H9 (cell line): ENCODE measurements at regions not wholly inside any gene's neighbourhood (a gene's known extent, or its start where the extent isn't known, plus 50 kb on each side); places are given as distances from the start of the nearest gene placed in this dataset.

Source experiments
- DNase-seq: peaks from one replicate; pipeline ENCODE4 v3.0.0-alpha.2; 2017
- H2AFZ ChIP-seq: one replicate; pipeline ENCODE4 v1.6.1; 2013; ENCODE audit warnings: mild to moderate bottlenecking, low read length, control low read depth, moderate library complexity
- H2AK5ac ChIP-seq: 2 replicates; pipeline ENCODE4 v1.6.1; 2013; ENCODE audit warnings: low read length, control low read depth, mixed read lengths; ENCODE audit not compliant: insufficient read length
- H2BK120ac ChIP-seq: one replicate; pipeline ENCODE4 v1.6.1; 2013; ENCODE audit warnings: low read depth, mild to moderate bottlenecking, low read length, control low read depth, inconsistent platforms; ENCODE audit not compliant: poor library complexity, severe bottlenecking
- H2BK12ac ChIP-seq: 2 replicates; pipeline ENCODE4 v1.6.1; 2013; ENCODE audit warnings: low read length, control low read depth, mixed read lengths, low read depth; ENCODE audit not compliant: insufficient read length
- H2BK15ac ChIP-seq: 2 replicates; pipeline ENCODE4 v1.6.1; 2013; ENCODE audit warnings: low read depth, low read length, control low read depth
- H2BK20ac ChIP-seq: one replicate; pipeline ENCODE4 v1.6.1; 2013; ENCODE audit warnings: low read depth, mild to moderate bottlenecking, low read length, control low read depth, inconsistent platforms; ENCODE audit not compliant: poor library complexity, severe bottlenecking
- H2BK5ac ChIP-seq: 2 replicates; pipeline ENCODE4 v1.6.1; 2013; ENCODE audit warnings: low read length, control low read depth, mixed read lengths; ENCODE audit not compliant: insufficient read length
- H3K14ac ChIP-seq: 2 replicates; pipeline ENCODE4 v1.6.1; 2013; ENCODE audit warnings: low read length, control low read depth; ENCODE audit not compliant: insufficient read depth
- H3K18ac ChIP-seq: 2 replicates; pipeline ENCODE4 v1.6.1; 2013; ENCODE audit warnings: low read depth, mild to moderate bottlenecking, mixed read lengths, low read length, control low read depth; ENCODE audit not compliant: insufficient read length
- H3K23ac ChIP-seq: 2 replicates; pipeline ENCODE4 v1.6.1; 2013; ENCODE audit warnings: low read length, control low read depth, mixed read lengths, low read depth; ENCODE audit not compliant: insufficient read length
- H3K23me2 ChIP-seq: 2 replicates; pipeline ENCODE4 v1.6.1; 2013; ENCODE audit warnings: low read depth, mild to moderate bottlenecking, mixed read lengths, low read length, control low read depth; ENCODE audit not compliant: insufficient read length, poor library complexity, severe bottlenecking
- H3K27ac ChIP-seq: 2 replicates; pipeline ENCODE4 v1.5.1; 2013; ENCODE audit warnings: low read length, control low read depth, mixed read lengths, low read depth; ENCODE audit not compliant: insufficient read length
- H3K27me3 ChIP-seq: 2 replicates; pipeline ENCODE4 v1.6.1; 2013; ENCODE audit warnings: low read length, control low read depth, inconsistent platforms; ENCODE audit not compliant: insufficient read depth
- H3K4ac ChIP-seq: 2 replicates; pipeline ENCODE4 v1.6.1; 2013; ENCODE audit warnings: low read depth, mild to moderate bottlenecking, control low read depth, inconsistent platforms, low read length, moderate library complexity
- H3K4me1 ChIP-seq: 2 replicates; pipeline ENCODE4 v1.6.1; 2013; ENCODE audit warnings: low read length, control low read depth, inconsistent platforms; ENCODE audit not compliant: insufficient read depth
- H3K4me2 ChIP-seq: 2 replicates; pipeline ENCODE4 v1.6.1; 2013; ENCODE audit warnings: low read length, control low read depth, mixed read lengths; ENCODE audit not compliant: insufficient read length, insufficient read depth
- H3K56ac ChIP-seq: 2 replicates; pipeline ENCODE4 v1.6.1; 2013; ENCODE audit warnings: low read depth, mild to moderate bottlenecking, mixed read lengths, low read length, control low read depth; ENCODE audit not compliant: insufficient read length
- H3K79me1 ChIP-seq: 2 replicates; pipeline ENCODE4 v1.6.1; 2013; ENCODE audit warnings: low read depth, mild to moderate bottlenecking, moderate library complexity, low read length, control low read depth, inconsistent platforms; ENCODE audit not compliant: insufficient read depth, poor library complexity, severe bottlenecking
- H3K79me2 ChIP-seq: 2 replicates; pipeline ENCODE4 v1.6.1; 2013; ENCODE audit warnings: low read length, control low read depth, inconsistent platforms; ENCODE audit not compliant: insufficient read depth
- H3K9ac ChIP-seq: 2 replicates; pipeline ENCODE4 v1.6.1; 2013; ENCODE audit warnings: low read length, control low read depth, mixed read lengths; ENCODE audit not compliant: insufficient read length; ENCODE audit errors: extremely low read depth
- H3K9me3 ChIP-seq: one replicate; pipeline ENCODE4 v1.6.1; 2013; ENCODE audit warnings: low read depth, low read length, inconsistent platforms; ENCODE audit not compliant: control insufficient read depth
- H3T11ph ChIP-seq: one replicate; pipeline ENCODE4 v1.6.1; 2013; ENCODE audit warnings: mild to moderate bottlenecking, low read length, control low read depth, inconsistent platforms
- H4K20me1 ChIP-seq: one replicate; pipeline ENCODE4 v1.6.1; 2013; ENCODE audit not compliant: control insufficient read depth, insufficient read length, insufficient read depth
- H4K5ac ChIP-seq: 2 replicates; pipeline ENCODE4 v1.6.1; 2013; ENCODE audit warnings: low read depth, mild to moderate bottlenecking, mixed read lengths, low read length, control low read depth; ENCODE audit not compliant: insufficient read length
- H4K8ac ChIP-seq: replicated peaks from 2 replicates; pipeline ENCODE4 v1.6.1; 2013; ENCODE audit warnings: low read length, control low read depth, mixed read lengths, low read depth; ENCODE audit not compliant: insufficient read length
- H4K91ac ChIP-seq: 2 replicates; pipeline ENCODE4 v1.6.1; 2013; ENCODE audit warnings: low read depth, mild to moderate bottlenecking, moderate library complexity, mixed read lengths, low read length, control low read depth; ENCODE audit not compliant: insufficient read length
- H3K27ac Mint-ChIP-seq, 3 experiments: 2 replicates in 2 of 3; 3 replicates in 1 of 3; pipeline ENCODE4 v1.8.0; 2020 to 2021; ENCODE audit warnings: mixed read lengths in 3 of 3, mild to moderate bottlenecking in 1 of 3, moderate library complexity in 1 of 3
- H3K27me3 Mint-ChIP-seq: 2 replicates; pipeline ENCODE4 v1.8.0; 2021; ENCODE audit warnings: low read depth, mild to moderate bottlenecking, moderate library complexity, mixed read lengths
- H3K36me3 Mint-ChIP-seq, 3 experiments: 2 replicates in 2 of 3; 3 replicates in 1 of 3; pipeline ENCODE4 v1.8.0; 2020 to 2021; ENCODE audit warnings: low read depth in 3 of 3, mixed read lengths in 3 of 3; ENCODE audit not compliant: insufficient read depth in 1 of 3
- H3K4me1 Mint-ChIP-seq, 2 experiments: 2 replicates each; pipeline ENCODE4 v1.8.0; 2020; ENCODE audit warnings: mixed read lengths in 2 of 2
- H3K4me3 Mint-ChIP-seq, 2 experiments: 2 replicates in 1 of 2; 3 replicates in 1 of 2; pipeline ENCODE4 v1.8.0; 2020 to 2021; ENCODE audit warnings: mild to moderate bottlenecking in 2 of 2, mixed read lengths in 2 of 2, moderate library complexity in 1 of 2
- H3K9me3 Mint-ChIP-seq, 2 experiments: 2 replicates in 1 of 2; 3 replicates in 1 of 2; pipeline ENCODE4 v1.8.0; 2020; ENCODE audit warnings: mild to moderate bottlenecking in 2 of 2, mixed read lengths in 2 of 2, moderate library complexity in 1 of 2
- WGBS: extraction: QIAGEN DNeasy Blood & Tissue Kit; methylation state at CpG from one replicate; pipeline ENCODE4 v1.1.7; 2013; ENCODE audit warnings: missing lambda C conversion rate, low lambda C conversion rate, mixed read lengths; ENCODE audit not compliant: insufficient read length; ENCODE audit errors: extremely low coverage; 5-methylcytosine and 5-hydroxymethylcytosine counted together
- TF ChIP-seq, protein P1 (sequence below): fragments of 200-600 bp; sonication (generic); conservative IDR thresholded peaks from 3 replicates; pipeline ENCODE4 v1.8.0; 2021; ENCODE audit warnings: antibody characterized with exemption, mild to moderate bottlenecking

DNA sequence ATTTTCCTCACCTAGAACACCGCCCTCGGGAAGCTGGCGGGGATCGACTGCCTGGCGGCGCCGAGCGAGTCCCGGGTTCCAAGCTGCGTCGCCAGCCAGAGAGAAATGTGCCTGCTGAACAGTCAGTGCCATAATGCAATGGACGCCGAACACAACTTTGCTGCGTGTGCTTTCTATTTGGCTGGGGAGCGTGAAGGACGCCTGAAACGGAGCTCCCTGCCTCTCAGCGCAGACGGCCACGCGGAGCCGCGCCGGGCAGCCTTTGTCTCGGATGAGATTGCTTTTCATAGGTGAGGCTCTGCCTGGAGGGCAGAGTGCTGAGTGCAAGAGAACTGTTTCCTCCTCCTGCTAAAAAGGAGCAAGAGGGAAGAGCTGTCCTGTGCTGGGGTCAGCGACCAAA, 107.7 kb upstream of the BCOR start:
- Histone ChIP-seq H3K9ac (no peak overlapping the region), H3K4me1 (no peaks in the 10 kb centered on the region), H2AFZ (no peak overlapping the region), H3K9me3 (no peaks in the 10 kb centered on the region), H3K14ac (peak overlapping the region; percentile 29; the same call in 1 of the 2 replicates), H2BK20ac (no peak overlapping the region), H3K27ac (no peak overlapping the region), H3T11ph (no peak overlapping the region), H4K5ac (no peak overlapping the region), H2BK120ac (no peak overlapping the region), H3K4ac (no peak overlapping the region), H2AK5ac (no peak overlapping the region), H3K79me2 (no peaks in the 10 kb centered on the region), H2BK15ac (no peak overlapping the region; the same call in 1 of the 2 replicates), H2BK5ac (no peak overlapping the region), H3K23ac (no peak overlapping the region), H2BK12ac (no peak overlapping the region), H3K4me2 (no peak overlapping the region), H3K56ac (no peak overlapping the region), H4K91ac (no peak overlapping the region), H3K18ac (no peak overlapping the region), H4K8ac (no peak overlapping the region), H3K27me3 (no peaks in the 10 kb centered on the region; the same call in 1 of the 2 replicates), H3K23me2 (no peaks in the 10 kb centered on the region), H4K20me1 (no peaks in the 10 kb centered on the region), H3K79me1 (no peaks in the 10 kb centered on the region)
- TF ChIP-seq, protein P1, sequence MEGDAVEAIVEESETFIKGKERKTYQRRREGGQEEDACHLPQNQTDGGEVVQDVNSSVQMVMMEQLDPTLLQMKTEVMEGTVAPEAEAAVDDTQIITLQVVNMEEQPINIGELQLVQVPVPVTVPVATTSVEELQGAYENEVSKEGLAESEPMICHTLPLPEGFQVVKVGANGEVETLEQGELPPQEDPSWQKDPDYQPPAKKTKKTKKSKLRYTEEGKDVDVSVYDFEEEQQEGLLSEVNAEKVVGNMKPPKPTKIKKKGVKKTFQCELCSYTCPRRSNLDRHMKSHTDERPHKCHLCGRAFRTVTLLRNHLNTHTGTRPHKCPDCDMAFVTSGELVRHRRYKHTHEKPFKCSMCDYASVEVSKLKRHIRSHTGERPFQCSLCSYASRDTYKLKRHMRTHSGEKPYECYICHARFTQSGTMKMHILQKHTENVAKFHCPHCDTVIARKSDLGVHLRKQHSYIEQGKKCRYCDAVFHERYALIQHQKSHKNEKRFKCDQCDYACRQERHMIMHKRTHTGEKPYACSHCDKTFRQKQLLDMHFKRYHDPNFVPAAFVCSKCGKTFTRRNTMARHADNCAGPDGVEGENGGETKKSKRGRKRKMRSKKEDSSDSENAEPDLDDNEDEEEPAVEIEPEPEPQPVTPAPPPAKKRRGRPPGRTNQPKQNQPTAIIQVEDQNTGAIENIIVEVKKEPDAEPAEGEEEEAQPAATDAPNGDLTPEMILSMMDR = no peak
- peak overlapping the region in 1 of 2 experiments; percentile 9; a peak in 1 of 5 replicates for H3K4me3 Mint-ChIP-seq
- WGBS = no CpG with 5 or more reads among the region's 26 CpGs
- peaks cover 12% of the 10 kb centered on the region for H3K27me3 Mint-ChIP-seq
- H3K9me3 Mint-ChIP-seq = peaks cover 61 to 68% of the 10 kb centered on the region in 2 experiments
- H3K4me1 Mint-ChIP-seq = peaks cover 0 to 16% of the 10 kb centered on the region in 2 experiments; a peak in 3 of 4 replicates
- peak overlapping the region in 1 of 3 experiments; percentile 55; a peak in 1 of 7 replicates for H3K27ac Mint-ChIP-seq
- no peak for DNase-seq
- peaks cover 0 to 3% (median 2%) of the 10 kb centered on the region in 3 experiments; a peak in 3 of 7 replicates for H3K36me3 Mint-ChIP-seq
